Gastrocnemius medialis (tissue), 4 donors: ENCODE measurements at regions not wholly inside any gene's neighbourhood (a gene's known extent, or its start where the extent isn't known, plus 50 kb on each side); places are given as distances from the start of the nearest gene placed in this dataset.

Source experiments
- ATAC-seq, 2 donors: fragments of 150-250 bp; one replicate each; pipeline ENCODE4 v1.9.1; 2016
- DNase-seq, 2 donors: peaks; one replicate each; pipeline ENCODE4 v3.0.0-alpha.2; 2019
- H3K27ac ChIP-seq, 4 donors: fragments of 200-600 bp; sonication (generic); 1 replicate in 1 of 4; 2 replicates in 3 of 4; pipeline ENCODE4 v1.5.1; 2016 to 2018; ENCODE audit warnings: mild to moderate bottlenecking in 2 of 4, moderate library complexity in 1 of 4
- H3K27me3 ChIP-seq, 3 donors: fragments of 200-600 bp; sonication (generic) in 2 of 3; 1 replicate in 1 of 3; 2 replicates in 2 of 3; pipeline versions ENCODE4 v1.5.1 to v1.6.0; 2016 to 2019; ENCODE audit warnings: mild to moderate bottlenecking in 1 of 3, moderate library complexity in 1 of 3
- H3K36me3 ChIP-seq, 2 donors: fragments of 200-600 bp; sonication (generic) in 1 of 2; one replicate each; pipeline ENCODE4 v1.5.1; 2017 to 2018
- H3K4me1 ChIP-seq, 2 donors: fragments of 200-600 bp; sonication (generic) in 1 of 2; one replicate each; pipeline ENCODE4 v1.5.1; 2016 to 2017; ENCODE audit warnings: mild to moderate bottlenecking in 2 of 2
- H3K4me3 ChIP-seq, 4 donors: fragments of 200-600 bp; sonication (generic) in 3 of 4; 1 replicate in 1 of 4; 2 replicates in 3 of 4; pipeline ENCODE4 v1.5.1; 2016 to 2019; ENCODE audit warnings: mild to moderate bottlenecking in 2 of 4
- H3K9me3 ChIP-seq, 3 donors: fragments of 200-600 bp; sonication (generic) in 2 of 3; 1 replicate in 1 of 3; 2 replicates in 2 of 3; pipeline ENCODE4 v1.5.1; 2016 to 2019
- CTCF ChIP-seq, 5 experiments: fragments of 450-650 bp in 3 of 5; fragments of 200-600 bp in 2 of 5; sonication (generic) in 2 of 5; IDR thresholded peaks in 4 of 5; conservative IDR thresholded peaks in 1 of 5; 1 replicate in 4 of 5; 2 replicates in 1 of 5; pipeline ENCODE4 v1.5.1; 2016 to 2019; ENCODE audit warnings: antibody characterized with exemption in 5 of 5, mild to moderate bottlenecking in 3 of 5, moderate library complexity in 3 of 5
- POLR2A ChIP-seq, 2 donors: fragments of 450-650 bp; IDR thresholded peaks; one replicate each; pipeline ENCODE4 v1.6.1; 2017; ENCODE audit warnings: antibody characterized with exemption in 2 of 2, mild to moderate bottlenecking in 2 of 2, moderate library complexity in 2 of 2
- in situ Hi-C, 4 donors: fragments of 200-750 bp; cut with MboI; loops; one replicate each; pipeline versions ENCODE4 v1.15.0 to v1.8.0; 2017; ENCODE audit warnings: low sequenced_read_pairs in 4 of 4
- intact Hi-C: fragments of 100-400 bp; cut with DNase I; formaldehyde crosslinking; loops from one replicate; pipeline ENCODE4 v1.15.1; 2023; ENCODE audit warnings: low total_unique reads

GRCh38 chr12:61765926-61766325 lies 494.3 kb upstream of the USP15 start:
- TF ChIP-seq CTCF (IDR thresholded peaks at IDR 0.05 in 4 of 5, conservative IDR thresholded peaks at IDR 0.05 in 1 of 5) (no peak), POLR2A (IDR thresholded peaks at IDR 0.05) (no peak)
- Histone ChIP-seq H3K4me1 (no peaks in the 10 kb centered on the region), H3K9me3 (no peaks in the 10 kb centered on the region), H3K27me3 (no peaks in the 10 kb centered on the region), H3K27ac (no peak overlapping the region), H3K36me3 (no peaks in the 10 kb centered on the region), H3K4me3 (no peak overlapping the region)
- ATAC-seq = no peak
- intact Hi-C loops (no loop called here), in situ Hi-C loops (no loop called here)
- no peak for DNase-seq

- H3K27me3 ChIP-seq = no peaks in the 10 kb centered on the region
- H3K4me3 ChIP-seq = no peak overlapping the region
- DNase-seq (no peak), ATAC-seq (no peak)
- H3K9me3 ChIP-seq = no peaks in the 10 kb centered on the region
- no peak overlapping the region for H3K27ac ChIP-seq
- H3K36me3 ChIP-seq = no peaks in the 10 kb centered on the region
- intact Hi-C loops = no loop called here
- H3K4me1 ChIP-seq = no peaks in the 10 kb centered on the region
- in situ Hi-C loops = no loop called here
- TF ChIP-seq POLR2A (IDR thresholded peaks at IDR 0.05) = no peak
- TF ChIP-seq CTCF (IDR thresholded peaks at IDR 0.05 in 4 of 5, conservative IDR thresholded peaks at IDR 0.05 in 1 of 5) = no peak
These were observed 479.8 kb upstream of the USP15 start for GRCh38 chr12:61780435-61780834.

- DNase-seq = no peak
- in situ Hi-C loops = no loop called here
- TF ChIP-seq POLR2A (IDR thresholded peaks at IDR 0.05) = no peak
- H3K27me3 ChIP-seq = no peaks in the 10 kb centered on the region
- intact Hi-C loops = no loop called here
- H3K4me3 ChIP-seq = no peak overlapping the region
- H3K36me3 ChIP-seq = no peaks in the 10 kb centered on the region
- ATAC-seq = no peak
- H3K4me1 ChIP-seq = no peaks in the 10 kb centered on the region
- H3K27ac ChIP-seq = no peak overlapping the region
- H3K9me3 ChIP-seq = no peaks in the 10 kb centered on the region
These were observed 479.1 kb upstream of the USP15 start for GRCh38 chr12:61781021-61781581.

- Histone ChIP-seq H3K9me3 (no peaks in the 10 kb centered on the region), H3K27ac (no peak overlapping the region), H3K4me3 (no peak overlapping the region), H3K36me3 (no peaks in the 10 kb centered on the region), H3K4me1 (no peaks in the 10 kb centered on the region), H3K27me3 (no peaks in the 10 kb centered on the region)
- in situ Hi-C loops (no loop called here), intact Hi-C loops (no loop called here)
- ATAC-seq (no peak), DNase-seq (no peak)
- TF ChIP-seq CTCF (IDR thresholded peaks at IDR 0.05 in 4 of 5, conservative IDR thresholded peaks at IDR 0.05 in 1 of 5) (no peak), POLR2A (IDR thresholded peaks at IDR 0.05) (no peak)
These were observed 463.4 kb upstream of the USP15 start for GRCh38 chr12:61796846-61797245.

- intact Hi-C loops (no loop called here), in situ Hi-C loops (no loop called here)
- Histone ChIP-seq H3K36me3 (no peaks in the 10 kb centered on the region), H3K27ac (no peak overlapping the region), H3K4me1 (no peaks in the 10 kb centered on the region), H3K4me3 (no peak overlapping the region), H3K9me3 (no peaks in the 10 kb centered on the region), H3K27me3 (no peaks in the 10 kb centered on the region)
- no peak for TF ChIP-seq POLR2A (IDR thresholded peaks at IDR 0.05)
- TF ChIP-seq CTCF (IDR thresholded peaks at IDR 0.05 in 4 of 5, conservative IDR thresholded peaks at IDR 0.05 in 1 of 5) = no peak
- ATAC-seq (no peak), DNase-seq (no peak)
These were observed 462.9 kb upstream of the USP15 start for GRCh38 chr12:61797266-61797665.
